Tibial artery (tissue), 4 donors: ENCODE measurements at regions not wholly inside any gene's neighbourhood (a gene's known extent, or its start where the extent isn't known, plus 50 kb on each side); places are given as distances from the start of the nearest gene placed in this dataset.

Experiments
- DNase-seq, 2 donors: peaks; one replicate each; pipeline ENCODE4 v3.0.0-alpha.2; 2019
- H3K27ac ChIP-seq, 2 donors: fragments of 200-600 bp; sonication (generic) in 1 of 2; 1 replicate in 1 of 2; 2 replicates in 1 of 2; pipeline ENCODE4 v1.5.1; 2018 to 2019; ENCODE audit warnings: mild to moderate bottlenecking in 1 of 2
- H3K27me3 ChIP-seq, 2 donors: fragments of 200-600 bp; sonication (generic) in 1 of 2; one replicate each; pipeline versions ENCODE4 v1.5.1 to v1.6.0; 2016 to 2019
- H3K36me3 ChIP-seq, 3 donors: fragments of 200-600 bp; sonication (generic) in 2 of 3; one replicate each; pipeline ENCODE4 v1.5.1; 2016 to 2019; ENCODE audit warnings: mild to moderate bottlenecking in 2 of 3
- H3K4me1 ChIP-seq, 4 donors: fragments of 200-600 bp; sonication (generic) in 2 of 4; 1 replicate in 3 of 4; 2 replicates in 1 of 4; pipeline ENCODE4 v1.5.1; 2016 to 2019
- H3K4me3 ChIP-seq, 2 donors: fragments of 200-600 bp; sonication (generic) in 1 of 2; 1 replicate in 1 of 2; 2 replicates in 1 of 2; pipeline ENCODE4 v1.5.1; 2018 to 2019; ENCODE audit warnings: mild to moderate bottlenecking in 2 of 2
- H3K9me3 ChIP-seq, 3 donors: fragments of 200-600 bp; sonication (generic) in 1 of 3; one replicate each; pipeline ENCODE4 v1.5.1; 2016 to 2019
- intact Hi-C: fragments of 100-400 bp; cut with DNase I; formaldehyde crosslinking; loops from one replicate; pipeline ENCODE4 v1.15.0; 2023; ENCODE audit warnings: low total_unique reads
- TF ChIP-seq, protein P1 (sequence below), 2 experiments: fragments of 200-600 bp in 1 of 2; fragments of 450-650 bp in 1 of 2; IDR thresholded peaks; one replicate each; pipeline ENCODE4 v1.5.1; 2017 to 2019; ENCODE audit warnings: antibody characterized with exemption in 2 of 2, mild to moderate bottlenecking in 1 of 2, moderate library complexity in 1 of 2

DNA sequence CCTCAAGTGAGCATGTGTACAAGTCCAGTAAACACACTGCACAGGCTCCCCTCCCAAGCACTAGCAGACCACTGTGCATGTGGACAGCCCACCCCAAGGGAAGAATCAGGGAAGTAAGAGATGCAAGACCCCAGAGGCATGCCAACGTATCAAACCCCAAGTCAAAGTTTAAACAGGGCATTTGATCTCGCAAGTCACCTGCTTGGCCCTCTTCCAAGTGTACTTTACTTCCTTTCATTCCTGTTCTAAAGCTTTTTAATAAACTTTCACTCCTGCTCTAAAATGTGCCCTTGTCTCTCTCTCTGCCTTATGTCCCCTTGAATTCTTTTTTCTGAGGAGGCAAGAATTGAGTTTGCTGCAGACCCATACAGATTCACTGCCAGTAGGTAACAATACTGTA is 201.2 kb upstream of the PARD3B start:
- no peaks in the 10 kb centered on the region for H3K4me1 ChIP-seq
- H3K36me3 ChIP-seq, result no peaks in the 10 kb centered on the region
- DNase-seq, result no peak
- TF ChIP-seq, protein P1, sequence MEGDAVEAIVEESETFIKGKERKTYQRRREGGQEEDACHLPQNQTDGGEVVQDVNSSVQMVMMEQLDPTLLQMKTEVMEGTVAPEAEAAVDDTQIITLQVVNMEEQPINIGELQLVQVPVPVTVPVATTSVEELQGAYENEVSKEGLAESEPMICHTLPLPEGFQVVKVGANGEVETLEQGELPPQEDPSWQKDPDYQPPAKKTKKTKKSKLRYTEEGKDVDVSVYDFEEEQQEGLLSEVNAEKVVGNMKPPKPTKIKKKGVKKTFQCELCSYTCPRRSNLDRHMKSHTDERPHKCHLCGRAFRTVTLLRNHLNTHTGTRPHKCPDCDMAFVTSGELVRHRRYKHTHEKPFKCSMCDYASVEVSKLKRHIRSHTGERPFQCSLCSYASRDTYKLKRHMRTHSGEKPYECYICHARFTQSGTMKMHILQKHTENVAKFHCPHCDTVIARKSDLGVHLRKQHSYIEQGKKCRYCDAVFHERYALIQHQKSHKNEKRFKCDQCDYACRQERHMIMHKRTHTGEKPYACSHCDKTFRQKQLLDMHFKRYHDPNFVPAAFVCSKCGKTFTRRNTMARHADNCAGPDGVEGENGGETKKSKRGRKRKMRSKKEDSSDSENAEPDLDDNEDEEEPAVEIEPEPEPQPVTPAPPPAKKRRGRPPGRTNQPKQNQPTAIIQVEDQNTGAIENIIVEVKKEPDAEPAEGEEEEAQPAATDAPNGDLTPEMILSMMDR (IDR thresholded peaks at IDR 0.05), result no peak
- H3K9me3 ChIP-seq, result no peaks in the 10 kb centered on the region
- no peak overlapping the region for H3K4me3 ChIP-seq
- H3K27me3 ChIP-seq, result no peaks in the 10 kb centered on the region
- intact Hi-C loops, result no loop called here
- no peak overlapping the region for H3K27ac ChIP-seq

DNA sequence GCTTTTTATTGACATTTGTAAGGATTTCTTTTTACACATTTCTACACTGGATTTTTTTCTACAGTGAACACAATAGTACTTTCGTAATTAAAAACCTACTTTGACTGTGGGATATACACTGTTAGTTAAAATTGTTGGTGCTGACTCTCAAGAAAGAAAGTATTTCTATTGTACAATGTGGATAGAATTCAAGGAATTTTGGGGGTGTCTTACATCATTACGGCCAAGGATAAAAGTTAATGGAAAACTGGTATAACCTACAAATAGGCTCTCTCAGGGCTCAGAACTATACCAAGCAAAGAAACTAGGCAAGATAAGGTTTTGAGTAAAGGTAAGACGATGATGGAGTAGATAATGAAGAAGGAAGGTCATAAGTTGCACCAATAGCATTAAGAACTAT is 198.4 kb upstream of the PARD3B start:
- Histone ChIP-seq H3K27me3 (no peaks in the 10 kb centered on the region), H3K36me3 (no peaks in the 10 kb centered on the region), H3K9me3 (no peaks in the 10 kb centered on the region), H3K4me3 (no peak overlapping the region), H3K4me1 (no peaks in the 10 kb centered on the region), H3K27ac (no peak overlapping the region)
- TF ChIP-seq, protein P1 (IDR thresholded peaks at IDR 0.05), result no peak
- intact Hi-C loops, result no loop called here
- no peak for DNase-seq

DNA sequence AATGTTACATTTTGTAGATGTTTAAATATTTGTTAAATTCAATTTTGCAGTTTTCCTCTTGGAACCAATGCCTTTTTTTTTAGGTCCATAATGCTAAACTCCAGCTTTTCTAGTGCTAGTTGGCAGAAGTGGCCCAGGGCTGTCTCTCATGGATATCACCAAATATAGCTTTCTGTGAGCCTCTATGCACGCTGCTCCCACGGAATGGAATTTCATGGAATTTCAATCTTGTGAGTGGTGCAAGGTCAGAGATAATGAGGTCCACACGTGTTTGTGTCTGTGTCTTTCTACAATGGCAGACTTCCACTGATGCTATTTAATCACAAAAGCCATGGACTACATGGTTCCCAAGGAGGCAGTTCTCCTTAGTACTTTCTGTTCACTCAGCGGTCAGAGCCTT is 191.5 kb upstream of the PARD3B start:
- Histone ChIP-seq H3K4me3 (no peak overlapping the region), H3K9me3 (no peaks in the 10 kb centered on the region), H3K36me3 (no peaks in the 10 kb centered on the region), H3K27me3 (no peaks in the 10 kb centered on the region), H3K4me1 (peaks cover 0 to 10% (median 0%) of the 10 kb centered on the region in 4 donors), H3K27ac (no peak overlapping the region)
- intact Hi-C loops, result no loop called here
- TF ChIP-seq, protein P1 (IDR thresholded peaks at IDR 0.05), result no peak
- DNase-seq, result no peak

DNA sequence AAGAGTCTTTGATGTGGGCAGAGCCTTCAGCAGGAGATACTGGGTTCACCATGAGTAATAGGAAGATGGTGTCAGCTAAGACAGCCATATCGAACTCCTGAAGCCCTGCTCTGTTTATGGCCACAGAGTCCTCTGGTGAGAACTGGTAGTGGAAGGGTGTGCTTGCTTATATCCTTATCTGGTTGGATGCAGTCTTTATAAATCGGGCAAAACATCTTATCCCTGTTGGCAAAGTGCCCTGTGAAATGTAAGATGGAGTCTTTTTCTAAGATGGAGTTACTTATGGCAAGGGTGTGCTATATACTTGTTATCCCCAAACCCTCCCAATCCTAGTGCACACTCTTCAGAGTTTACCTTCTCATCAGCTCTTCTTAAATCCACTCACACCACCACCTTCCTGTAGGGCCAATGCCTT is 190.8 kb upstream of the PARD3B start:
- Histone ChIP-seq H3K36me3 (no peaks in the 10 kb centered on the region), H3K27me3 (no peaks in the 10 kb centered on the region), H3K4me1 (peaks cover 0 to 10% (median 0%) of the 10 kb centered on the region in 4 donors), H3K27ac (no peak overlapping the region), H3K9me3 (no peaks in the 10 kb centered on the region), H3K4me3 (no peak overlapping the region)
- DNase-seq, result no peak
- TF ChIP-seq, protein P1 (IDR thresholded peaks at IDR 0.05), result no peak
- intact Hi-C loops, result no loop called here

DNA sequence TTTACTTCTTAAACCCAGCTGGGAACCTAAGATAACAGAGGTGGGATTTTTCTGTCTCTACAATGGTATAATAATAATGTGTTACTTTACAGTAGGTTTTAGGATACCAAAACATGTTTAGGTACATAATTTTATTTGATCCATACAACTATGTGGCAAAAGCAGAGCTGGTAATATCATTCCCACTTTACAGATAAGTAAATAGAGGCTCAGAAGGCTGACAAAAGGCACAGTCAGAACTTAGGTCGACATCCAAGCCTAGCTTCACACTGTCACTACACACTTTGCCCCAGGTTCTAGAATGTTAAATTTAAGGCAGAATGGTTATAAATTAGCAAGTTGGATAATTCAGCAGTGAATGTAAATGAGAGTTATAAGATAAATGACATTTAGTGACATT is 189.6 kb upstream of the PARD3B start:
- H3K36me3 ChIP-seq, result no peaks in the 10 kb centered on the region
- peaks cover 0 to 10% (median 0%) of the 10 kb centered on the region in 4 donors for H3K4me1 ChIP-seq
- intact Hi-C loops, result no loop called here
- DNase-seq, result no peak
- no peaks in the 10 kb centered on the region for H3K27me3 ChIP-seq
- TF ChIP-seq, protein P1 (IDR thresholded peaks at IDR 0.05), result no peak
- no peak overlapping the region for H3K27ac ChIP-seq
- no peak overlapping the region for H3K4me3 ChIP-seq
- H3K9me3 ChIP-seq, result no peaks in the 10 kb centered on the region

DNA sequence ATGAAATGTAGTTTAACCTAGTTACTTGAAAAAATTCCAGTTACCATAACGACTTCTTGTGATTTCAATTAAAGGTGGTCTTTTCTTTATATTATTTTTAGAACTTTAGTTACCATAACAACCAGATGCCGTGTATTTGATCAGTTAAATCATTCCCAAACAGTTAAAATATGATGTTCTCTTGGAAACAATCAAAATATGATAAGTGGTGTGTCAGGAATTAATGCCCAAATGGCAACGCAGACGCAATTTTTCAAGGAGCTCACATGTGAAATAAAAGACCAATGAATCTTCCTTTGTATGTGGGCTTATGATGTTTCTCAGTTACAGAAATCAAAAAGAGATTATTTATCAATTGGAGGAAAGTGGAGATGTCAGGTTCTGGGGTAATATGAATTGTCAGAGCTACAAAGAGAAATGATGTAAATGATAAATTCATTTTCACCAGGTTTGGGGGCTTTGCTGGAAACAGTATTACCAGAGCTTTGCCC is 189.1 kb upstream of the PARD3B start:
- no peaks in the 10 kb centered on the region for H3K9me3 ChIP-seq
- intact Hi-C loops, result no loop called here
- no peak for DNase-seq
- H3K27me3 ChIP-seq, result no peaks in the 10 kb centered on the region
- no peak overlapping the region for H3K27ac ChIP-seq
- H3K36me3 ChIP-seq, result no peaks in the 10 kb centered on the region
- no peak overlapping the region for H3K4me3 ChIP-seq
- peaks cover 0 to 10% (median 0%) of the 10 kb centered on the region in 4 donors for H3K4me1 ChIP-seq
- TF ChIP-seq, protein P1 (IDR thresholded peaks at IDR 0.05), result no peak
